ENCODE measurements at regions not wholly inside any gene's neighbourhood (a gene's known extent, or its start where the extent isn't known, plus 50 kb on each side); places are given as distances from the start of the nearest gene placed in this dataset.

DNA sequence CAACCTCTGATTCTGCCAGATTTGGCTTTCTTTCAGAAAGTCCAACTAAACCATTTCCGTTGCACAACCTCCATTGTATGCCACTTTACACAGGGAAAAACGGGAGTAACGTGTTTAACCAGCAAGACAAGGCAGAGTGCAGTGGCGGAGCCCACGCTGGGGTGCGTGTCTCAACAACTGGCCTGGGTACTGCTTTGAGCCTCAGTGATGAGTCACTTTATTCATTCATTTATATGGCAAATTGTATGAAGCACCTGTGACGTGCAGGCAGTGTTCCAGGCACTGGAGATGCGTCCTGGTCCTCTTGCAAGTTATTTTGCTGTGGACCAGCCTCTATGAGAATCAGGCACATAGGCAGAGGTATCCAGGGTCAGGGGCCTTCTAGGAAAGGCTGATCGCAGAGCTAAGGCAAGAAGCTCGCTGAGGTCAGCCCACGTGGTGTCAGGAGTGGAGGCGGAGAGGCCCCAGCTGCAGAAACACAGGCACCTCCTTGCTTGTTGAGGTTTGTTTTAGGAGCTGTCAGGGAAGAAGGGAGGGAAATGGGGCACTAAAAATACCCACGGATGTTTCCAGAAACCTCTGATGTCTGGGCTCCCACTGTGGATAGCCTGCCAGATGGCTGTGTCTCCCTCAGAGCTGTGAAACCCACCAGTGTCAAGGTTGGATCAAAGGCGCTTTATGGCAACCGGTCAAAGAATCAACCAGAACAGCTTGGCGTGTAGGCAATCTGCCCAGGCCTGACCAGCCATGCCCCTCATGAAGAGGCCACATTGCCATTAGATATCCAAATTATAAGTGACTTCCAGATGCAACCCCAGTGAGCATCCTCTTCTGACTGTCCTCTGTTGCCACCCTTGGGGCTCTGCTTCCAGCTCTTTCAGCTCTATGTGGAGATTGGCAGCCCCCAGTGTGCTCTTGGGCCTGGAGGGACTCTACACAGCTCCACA is 157.2 kb downstream of the CD83 start (continued):
- no peak for TF ChIP-seq EZH2 (IDR thresholded peaks at IDR 0.05)

DNA sequence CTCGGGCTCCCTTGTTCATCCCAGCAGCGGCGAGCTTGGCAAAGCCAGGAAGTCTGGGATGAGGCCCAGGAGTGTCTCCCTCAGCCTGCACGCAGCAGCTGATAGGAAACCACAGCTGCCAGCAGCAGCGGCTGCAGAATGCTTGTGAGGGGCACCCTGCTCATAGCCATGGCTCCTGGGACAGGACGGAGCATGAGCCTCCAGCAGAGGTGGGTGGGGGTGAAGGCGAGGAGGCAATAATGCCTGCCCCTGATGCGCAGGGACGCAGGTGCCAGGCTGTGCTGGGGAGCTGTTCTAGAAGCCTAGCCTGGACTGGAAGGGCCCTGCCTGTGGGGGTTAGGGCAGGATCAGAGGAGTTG is 157.9 kb downstream of the CD83 start:
- Histone ChIP-seq H3K4me1 (ENCODE audit: control insufficient read depth in 1 of 2, insufficient read depth in 2 of 2, low read length in 2 of 2) (peaks cover 18 to 41% of the 10 kb centered on the region in 2 experiments), H3K27ac (ENCODE audit: low read depth, low read length) (no peak overlapping the region), H3K27me3 (ENCODE audit: insufficient read depth, low read length) (no peaks in the 10 kb centered on the region), H3K36me3 (ENCODE audit: control insufficient read depth in 1 of 2, insufficient read depth in 2 of 2, low read length in 2 of 2) (0 out of 4 replicates have a peak, but pooled peaks cover 0 to 5% of the 10 kb centered on the region in 2 experiments), H4K20me1 (ENCODE audit: insufficient read depth) (no peaks in the 10 kb centered on the region), H3K9me2 (ENCODE audit: insufficient read depth) (no peaks in the 10 kb centered on the region), H3K9me3 (ENCODE audit: control insufficient read depth in 1 of 2, insufficient read depth in 1 of 2, low read depth in 1 of 2, low read length in 2 of 2) (peaks cover 0 to 16% of the 10 kb centered on the region in 2 experiments; a peak in 1 of 4 replicates), H3K9ac (ENCODE audit: low read length) (no peak overlapping the region), H3K4me3 (replicated peaks in 1 of 2; ENCODE audit: low read depth in 1 of 2, low read length in 2 of 2) (no peak overlapping the region), H3K79me2 (ENCODE audit: insufficient read depth, low read length) (no peaks in the 10 kb centered on the region), H2AFZ (ENCODE audit: low read depth, low read length, poor library complexity, severe bottlenecking) (no peak overlapping the region), H3K4me2 (ENCODE audit: low read length) (no peak overlapping the region)
- DNase-seq (ENCODE audit: low read depth, low spot score): no peak
- POLR2A ChIA-PET: no interaction called here
- CTCF ChIA-PET: no interaction called here
- BruUV-seq (replicated peaks): no TSS peak
- ATAC-seq: no peak
- RAD21 ChIA-PET (ENCODE audit: low non-redundant PET in 1 of 2, low total read pairs in 2 of 2, uncharacterized antibody in 2 of 2, unreplicated experiment in 2 of 2): no interaction called here
- intact Hi-C loops (cut with micrococcal nuclease): no loop called here
- TF ChIP-seq, protein P1, sequence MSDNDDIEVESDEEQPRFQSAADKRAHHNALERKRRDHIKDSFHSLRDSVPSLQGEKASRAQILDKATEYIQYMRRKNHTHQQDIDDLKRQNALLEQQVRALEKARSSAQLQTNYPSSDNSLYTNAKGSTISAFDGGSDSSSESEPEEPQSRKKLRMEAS (IDR thresholded peaks at IDR 0.05): no peak
- TF ChIP-seq ZNF274 (IDR thresholded peaks at IDR 0.05; ENCODE audit: low read depth, low read length) (no peak), CEBPB (IDR thresholded peaks at IDR 0.05; ENCODE audit: low read depth) (no peak)

DNA sequence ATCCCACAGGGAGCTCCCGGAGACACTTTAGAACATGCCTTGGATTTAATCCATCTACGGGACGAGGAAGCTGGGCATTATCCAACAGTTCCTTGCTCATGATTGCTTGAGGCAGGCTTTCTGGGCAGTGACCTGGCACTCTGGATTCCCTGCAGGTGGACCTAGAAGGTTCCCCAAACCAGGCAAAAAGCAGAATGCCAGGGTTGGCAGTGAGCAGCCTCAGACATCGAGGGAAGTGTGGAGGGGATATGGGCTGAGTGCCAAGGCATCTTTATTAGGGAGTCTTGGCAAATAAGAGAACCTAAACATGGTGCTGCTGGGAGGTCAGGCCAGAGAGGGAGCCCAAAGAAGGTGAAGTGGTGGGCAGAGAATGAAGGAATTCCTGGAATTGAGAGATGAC is 158.5 kb downstream of the CD83 start:
- peaks cover 14 to 35% of the 10 kb centered on the region in 2 experiments for H3K4me1 ChIP-seq (ENCODE audit: control insufficient read depth in 1 of 2, insufficient read depth in 2 of 2, low read length in 2 of 2)
- no peaks in the 10 kb centered on the region for H4K20me1 ChIP-seq (ENCODE audit: insufficient read depth)
- ChIA-PET CTCF (no interaction called here), RAD21 (ENCODE audit: low non-redundant PET in 1 of 2, low total read pairs in 2 of 2, uncharacterized antibody in 2 of 2, unreplicated experiment in 2 of 2) (no interaction called here), POLR2A (no interaction called here)
- H3K4me2 ChIP-seq (ENCODE audit: low read length): no peak overlapping the region
- H3K27ac ChIP-seq (ENCODE audit: low read depth, low read length): no peak overlapping the region
- BruUV-seq (replicated peaks): no TSS peak
- no peaks in the 10 kb centered on the region for H3K9me2 ChIP-seq (ENCODE audit: insufficient read depth)
- no peak overlapping the region for H3K9ac ChIP-seq (ENCODE audit: low read length)
- 0 out of 4 replicates have a peak, but pooled peaks cover 0 to 5% of the 10 kb centered on the region in 2 experiments for H3K36me3 ChIP-seq (ENCODE audit: control insufficient read depth in 1 of 2, insufficient read depth in 2 of 2, low read length in 2 of 2)
- DNase-seq (ENCODE audit: low read depth, low spot score) (no peak), ATAC-seq (no peak)
- H2AFZ ChIP-seq (ENCODE audit: low read depth, low read length, poor library complexity, severe bottlenecking): no peak overlapping the region
- H3K4me3 ChIP-seq (replicated peaks in 1 of 2; ENCODE audit: low read depth in 1 of 2, low read length in 2 of 2): no peak overlapping the region
- no peaks in the 10 kb centered on the region for H3K79me2 ChIP-seq (ENCODE audit: insufficient read depth, low read length)
- intact Hi-C loops (cut with micrococcal nuclease): no loop called here
- H3K27me3 ChIP-seq (ENCODE audit: insufficient read depth, low read length): no peaks in the 10 kb centered on the region
- H3K9me3 ChIP-seq (ENCODE audit: control insufficient read depth in 1 of 2, insufficient read depth in 1 of 2, low read depth in 1 of 2, low read length in 2 of 2): peaks cover 0 to 17% of the 10 kb centered on the region in 2 experiments; a peak in 1 of 4 replicates
- TF ChIP-seq, protein P2, sequence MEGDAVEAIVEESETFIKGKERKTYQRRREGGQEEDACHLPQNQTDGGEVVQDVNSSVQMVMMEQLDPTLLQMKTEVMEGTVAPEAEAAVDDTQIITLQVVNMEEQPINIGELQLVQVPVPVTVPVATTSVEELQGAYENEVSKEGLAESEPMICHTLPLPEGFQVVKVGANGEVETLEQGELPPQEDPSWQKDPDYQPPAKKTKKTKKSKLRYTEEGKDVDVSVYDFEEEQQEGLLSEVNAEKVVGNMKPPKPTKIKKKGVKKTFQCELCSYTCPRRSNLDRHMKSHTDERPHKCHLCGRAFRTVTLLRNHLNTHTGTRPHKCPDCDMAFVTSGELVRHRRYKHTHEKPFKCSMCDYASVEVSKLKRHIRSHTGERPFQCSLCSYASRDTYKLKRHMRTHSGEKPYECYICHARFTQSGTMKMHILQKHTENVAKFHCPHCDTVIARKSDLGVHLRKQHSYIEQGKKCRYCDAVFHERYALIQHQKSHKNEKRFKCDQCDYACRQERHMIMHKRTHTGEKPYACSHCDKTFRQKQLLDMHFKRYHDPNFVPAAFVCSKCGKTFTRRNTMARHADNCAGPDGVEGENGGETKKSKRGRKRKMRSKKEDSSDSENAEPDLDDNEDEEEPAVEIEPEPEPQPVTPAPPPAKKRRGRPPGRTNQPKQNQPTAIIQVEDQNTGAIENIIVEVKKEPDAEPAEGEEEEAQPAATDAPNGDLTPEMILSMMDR (IDR thresholded peaks at IDR 0.05 in 2 of 3, conservative IDR thresholded peaks at IDR 0.05 in 1 of 3; ENCODE audit: borderline replicate concordance in 1 of 3, insufficient read depth in 1 of 3, low read depth in 2 of 3, low read length in 2 of 3): no peak
- TF ChIP-seq YY1 (IDR thresholded peaks at IDR 0.05; ENCODE audit: extremely low read depth, insufficient replicate concordance, low read depth, low read length): no peak
- TF ChIP-seq ZNF274 (IDR thresholded peaks at IDR 0.05; ENCODE audit: low read depth, low read length): no peak
- no peak for TF ChIP-seq ELF1 (IDR thresholded peaks at IDR 0.05; ENCODE audit: borderline replicate concordance, low read depth)
- TF ChIP-seq JUND (IDR thresholded peaks at IDR 0.05): no peak
- no peak for TF ChIP-seq ZFX (IDR thresholded peaks at IDR 0.05)
- TF ChIP-seq, protein P3, sequence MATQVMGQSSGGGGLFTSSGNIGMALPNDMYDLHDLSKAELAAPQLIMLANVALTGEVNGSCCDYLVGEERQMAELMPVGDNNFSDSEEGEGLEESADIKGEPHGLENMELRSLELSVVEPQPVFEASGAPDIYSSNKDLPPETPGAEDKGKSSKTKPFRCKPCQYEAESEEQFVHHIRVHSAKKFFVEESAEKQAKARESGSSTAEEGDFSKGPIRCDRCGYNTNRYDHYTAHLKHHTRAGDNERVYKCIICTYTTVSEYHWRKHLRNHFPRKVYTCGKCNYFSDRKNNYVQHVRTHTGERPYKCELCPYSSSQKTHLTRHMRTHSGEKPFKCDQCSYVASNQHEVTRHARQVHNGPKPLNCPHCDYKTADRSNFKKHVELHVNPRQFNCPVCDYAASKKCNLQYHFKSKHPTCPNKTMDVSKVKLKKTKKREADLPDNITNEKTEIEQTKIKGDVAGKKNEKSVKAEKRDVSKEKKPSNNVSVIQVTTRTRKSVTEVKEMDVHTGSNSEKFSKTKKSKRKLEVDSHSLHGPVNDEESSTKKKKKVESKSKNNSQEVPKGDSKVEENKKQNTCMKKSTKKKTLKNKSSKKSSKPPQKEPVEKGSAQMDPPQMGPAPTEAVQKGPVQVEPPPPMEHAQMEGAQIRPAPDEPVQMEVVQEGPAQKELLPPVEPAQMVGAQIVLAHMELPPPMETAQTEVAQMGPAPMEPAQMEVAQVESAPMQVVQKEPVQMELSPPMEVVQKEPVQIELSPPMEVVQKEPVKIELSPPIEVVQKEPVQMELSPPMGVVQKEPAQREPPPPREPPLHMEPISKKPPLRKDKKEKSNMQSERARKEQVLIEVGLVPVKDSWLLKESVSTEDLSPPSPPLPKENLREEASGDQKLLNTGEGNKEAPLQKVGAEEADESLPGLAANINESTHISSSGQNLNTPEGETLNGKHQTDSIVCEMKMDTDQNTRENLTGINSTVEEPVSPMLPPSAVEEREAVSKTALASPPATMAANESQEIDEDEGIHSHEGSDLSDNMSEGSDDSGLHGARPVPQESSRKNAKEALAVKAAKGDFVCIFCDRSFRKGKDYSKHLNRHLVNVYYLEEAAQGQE (IDR thresholded peaks at IDR 0.05; ENCODE audit: low read depth): no peak
- TF ChIP-seq TCF7L2 (IDR thresholded peaks at IDR 0.05; ENCODE audit: borderline replicate concordance, extremely low read depth, insufficient read depth, insufficient read length): no peak

Measured in HCT116 (cell line).